Stimulated activated CD4-positive, alpha-beta T cell treated with anti-CD3 and anti-CD28 coated beads, Interleukin-15, amount 100 ng/mL, for 1 hour (primary cell): ENCODE measurements at regions not wholly inside any gene's neighbourhood (a gene's known extent, or its start where the extent isn't known, plus 50 kb on each side); places are given as distances from the start of the nearest gene placed in this dataset.
"Not testable (repeated sequence)": the region's sequence is repeated elsewhere in the genome, so short reads cannot be mapped to it uniquely, and the experiment has no call there.

Experiments
- DNase-seq, 2 donors: peaks; one replicate each; pipeline ENCODE4 v3.0.0-alpha.2; 2020; ENCODE audit warnings: low read depth in 1 of 2, low spot score in 1 of 2

DNA sequence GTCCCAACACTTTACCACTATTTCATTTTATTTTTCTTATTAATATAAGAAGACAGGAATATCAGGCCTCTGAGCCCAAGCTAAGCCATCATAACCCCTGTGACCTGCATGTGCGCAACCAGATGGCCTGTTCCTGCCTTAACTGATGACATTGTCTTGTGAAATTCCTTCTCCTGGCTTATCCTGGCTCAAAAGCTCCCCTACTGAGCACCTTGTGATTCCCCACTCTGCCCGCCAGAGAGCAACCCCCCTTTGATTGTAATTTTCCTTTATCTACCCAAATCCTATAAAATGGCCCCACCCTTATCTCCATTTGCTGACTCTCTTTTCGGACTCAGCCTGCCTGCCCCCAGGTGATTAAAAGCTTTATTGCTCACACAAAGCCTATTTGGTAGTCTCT is 382.8 kb upstream of the HS3ST1 start:
- not testable (repeated sequence) for DNase-seq

DNA sequence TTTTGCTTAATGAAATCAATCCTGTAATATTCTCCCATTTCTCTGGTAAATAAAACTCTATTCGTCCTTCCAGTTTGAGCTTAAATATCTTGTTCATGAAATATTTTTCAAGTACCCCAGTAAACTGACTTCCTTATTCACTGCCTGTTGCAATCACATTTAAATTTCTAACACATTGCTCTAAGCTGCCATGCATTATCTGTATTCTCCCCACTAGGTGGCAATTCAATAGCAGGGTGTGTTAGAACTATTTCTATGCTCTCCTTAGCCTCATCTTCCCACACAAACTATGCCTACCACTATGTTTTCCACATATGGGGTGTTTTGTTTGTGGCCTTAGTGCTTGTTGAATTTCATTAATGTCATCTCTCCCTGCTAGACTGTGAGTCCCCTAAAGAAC is 377.1 kb upstream of the HS3ST1 start:
- DNase-seq = no peak

DNA sequence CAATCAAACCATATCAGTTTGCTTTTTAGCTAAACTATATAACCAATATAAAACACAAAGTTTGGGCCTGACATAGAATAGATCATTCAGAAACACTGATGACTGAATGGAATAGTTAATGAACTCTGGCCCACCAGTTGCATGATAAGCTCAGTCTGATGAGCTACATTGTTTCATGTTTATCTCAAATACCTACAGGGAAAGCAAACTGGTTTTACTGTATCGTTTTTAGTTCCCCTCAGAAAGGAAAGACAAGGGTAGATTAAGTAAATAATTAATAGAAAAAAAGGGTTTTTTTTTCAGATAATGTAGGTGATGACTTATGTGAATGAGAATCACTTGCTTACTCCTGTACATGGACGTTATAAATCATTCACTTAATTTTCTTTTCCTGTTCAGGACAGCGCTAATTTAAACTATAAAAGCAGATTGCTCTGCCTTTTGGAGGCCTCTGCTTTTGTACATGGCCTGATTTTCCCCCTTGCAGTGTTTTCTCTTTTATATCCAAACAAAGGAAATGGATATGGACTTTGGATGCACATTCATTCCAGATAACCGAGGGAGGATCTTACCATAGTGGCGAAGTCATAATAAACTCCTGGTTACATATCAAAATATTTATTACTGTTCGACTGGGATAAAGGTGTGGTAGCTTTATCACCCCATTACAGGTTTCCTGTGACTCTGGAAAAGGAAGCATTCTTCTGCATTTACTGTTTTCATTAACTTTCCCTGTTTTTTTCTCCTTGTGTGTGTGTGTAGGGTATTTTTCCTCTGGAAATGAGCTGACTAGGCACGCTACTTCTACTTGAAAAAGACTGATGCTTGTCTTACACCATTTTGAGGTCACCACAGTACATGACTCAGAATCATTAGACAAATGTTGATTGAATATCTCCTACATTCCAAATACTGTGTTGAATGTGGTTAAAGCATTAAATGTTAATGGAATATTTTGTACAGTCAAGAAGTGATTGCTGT is 373.1 kb upstream of the HS3ST1 start:
- no peak for DNase-seq

DNA sequence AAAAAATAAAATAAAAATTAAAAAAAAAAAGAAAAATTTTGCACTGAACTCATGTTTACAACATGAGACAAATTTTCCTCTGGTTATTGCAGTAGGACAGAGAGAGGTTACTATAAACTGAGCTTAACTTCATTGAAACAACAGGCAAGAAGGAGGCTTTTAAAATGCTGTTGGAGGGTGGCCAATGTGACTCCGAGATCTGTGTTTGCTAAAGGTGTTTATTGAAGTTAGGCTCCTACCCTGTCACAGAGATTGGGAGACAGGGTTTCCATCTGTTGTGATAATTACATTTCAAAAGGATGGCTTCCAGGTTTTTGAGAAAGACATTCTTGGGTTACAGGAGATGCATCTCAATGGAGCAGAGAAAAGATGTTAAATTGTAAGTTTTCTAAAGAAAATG is 370.5 kb upstream of the HS3ST1 start:
- no peak for DNase-seq

DNA sequence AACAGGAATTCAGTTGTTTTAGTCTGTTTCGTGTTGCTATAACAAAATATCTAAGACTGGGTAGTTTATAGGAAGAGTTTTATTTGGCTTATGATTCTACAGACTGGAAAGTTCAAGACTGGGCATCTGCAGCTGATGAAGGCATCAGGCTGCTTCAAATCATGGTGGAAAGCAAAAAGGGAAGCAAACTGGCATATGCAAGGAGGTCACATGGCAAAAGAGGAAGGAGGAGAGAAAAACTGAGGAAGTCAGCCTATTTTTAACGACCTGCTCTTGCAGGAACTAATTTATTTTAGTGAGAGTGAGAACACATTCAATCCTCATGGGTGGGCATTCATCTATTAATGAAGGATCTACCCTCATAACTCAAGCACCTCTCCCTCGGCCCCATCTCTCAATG is 363.1 kb upstream of the HS3ST1 start:
- no peak for DNase-seq

DNA sequence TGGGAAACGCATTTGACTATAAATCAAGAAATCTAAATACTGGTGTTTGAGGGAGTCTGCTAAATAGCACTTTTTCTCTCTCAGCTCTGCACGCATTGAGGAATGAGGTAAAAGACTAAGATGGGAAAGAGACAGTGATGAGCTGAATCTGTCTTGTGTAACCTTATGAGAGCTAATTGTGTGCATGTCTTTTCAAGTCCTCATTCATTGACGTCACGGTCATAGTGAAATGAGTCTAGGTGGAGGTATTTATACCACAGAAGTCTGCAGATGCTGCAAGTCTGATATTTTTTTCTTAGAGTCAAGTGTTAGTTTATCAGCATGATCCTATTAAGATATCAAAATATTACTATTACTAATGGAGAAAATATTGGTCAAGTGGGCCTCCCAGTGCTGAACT is 361.5 kb upstream of the HS3ST1 start:
- DNase-seq = no peak

DNA sequence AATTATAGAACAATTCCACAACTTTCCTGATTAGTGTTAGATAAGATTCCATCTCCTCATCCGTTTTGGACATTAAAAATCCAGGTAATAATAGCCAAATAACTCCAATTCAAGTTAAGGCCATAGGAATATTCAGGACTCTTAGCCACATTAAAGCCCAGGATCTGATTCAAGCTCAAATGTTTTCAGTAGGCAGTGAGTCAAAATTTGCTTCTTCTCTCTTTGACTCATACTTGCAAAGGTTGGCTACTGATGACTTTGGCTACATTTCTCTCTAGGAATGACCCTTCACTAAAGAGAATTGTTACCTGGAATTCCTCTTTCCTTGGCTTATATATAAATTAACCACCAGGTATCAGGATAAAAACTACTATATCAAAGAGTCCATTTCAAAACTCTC is 354.9 kb upstream of the HS3ST1 start:
- DNase-seq = no peak

DNA sequence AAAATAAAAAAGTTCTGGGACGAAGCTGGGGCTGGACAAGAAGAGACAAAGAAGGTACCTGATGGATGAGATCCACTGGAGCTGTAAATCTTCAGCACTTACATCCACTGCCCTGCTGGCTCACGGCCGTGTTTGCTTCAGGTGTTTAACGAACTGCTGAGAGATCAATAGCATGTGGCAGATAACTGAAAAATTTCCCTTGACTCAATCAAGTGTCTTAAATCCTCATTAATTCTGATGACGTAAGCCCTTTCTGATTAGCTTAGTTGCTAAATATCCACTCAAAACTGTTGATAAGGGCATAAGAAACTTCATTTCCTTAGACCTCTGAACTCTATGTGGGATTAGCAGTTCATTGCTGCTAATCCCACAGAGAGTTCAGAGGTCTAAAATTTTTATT is 354.2 kb upstream of the HS3ST1 start:
- DNase-seq = no peak

DNA sequence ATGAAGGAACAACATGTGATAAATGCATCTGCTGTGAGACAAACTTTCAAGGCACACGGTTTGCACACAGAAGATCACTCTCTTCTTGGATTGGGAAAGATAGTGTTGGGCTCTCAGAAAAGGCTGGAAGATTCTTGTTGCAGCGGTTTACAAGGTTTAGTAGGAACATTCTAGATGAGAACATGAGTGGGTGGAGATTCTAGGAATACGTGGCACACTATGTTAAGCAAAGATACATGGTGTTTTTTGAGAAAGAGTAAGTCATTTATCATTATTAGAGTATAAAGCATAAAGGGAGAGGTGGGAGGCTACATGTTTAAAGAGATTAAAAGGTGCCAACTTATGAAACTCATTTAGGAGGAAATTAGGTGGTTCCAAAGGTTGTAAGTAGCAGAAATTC is 348.8 kb upstream of the HS3ST1 start:
- DNase-seq = no peak

DNA sequence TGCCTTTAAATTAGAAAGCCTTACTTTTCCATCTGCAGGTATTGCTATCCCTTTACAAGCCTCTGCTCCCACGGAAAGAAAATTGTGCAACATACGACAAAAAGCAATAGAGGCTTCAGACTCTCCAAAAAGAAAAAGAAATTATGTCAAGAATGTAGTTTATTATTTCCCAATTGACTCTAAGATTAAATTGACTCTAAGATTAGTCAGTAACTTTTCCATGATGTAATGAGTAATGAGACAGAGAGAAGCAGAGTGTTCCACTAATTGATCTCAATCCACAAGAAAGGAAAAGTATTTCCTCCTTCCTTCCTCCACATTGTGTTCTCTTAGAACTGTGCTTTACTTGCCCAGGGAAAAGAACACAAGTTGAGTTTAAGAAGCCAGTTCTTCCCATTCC is 345.7 kb upstream of the HS3ST1 start:
- DNase-seq = no peak

DNA sequence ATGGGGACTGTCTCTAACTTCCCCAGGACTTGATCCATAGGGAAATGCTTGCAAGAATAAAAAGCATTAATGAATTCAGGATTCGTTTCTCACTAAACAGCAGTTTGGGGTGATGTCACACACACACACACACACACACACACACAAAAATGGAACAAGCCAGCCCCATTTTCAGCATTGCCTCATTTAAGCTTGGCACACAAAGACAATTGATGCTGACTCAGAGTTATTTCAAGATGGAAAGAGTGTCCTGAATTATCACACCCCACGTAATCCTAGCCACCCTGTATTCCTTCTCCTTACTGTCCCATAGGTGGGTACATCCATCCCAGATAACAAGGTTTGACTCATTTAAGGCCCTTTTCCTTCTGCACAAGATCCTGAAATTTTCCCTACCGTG is 345.1 kb upstream of the HS3ST1 start:
- no peak for DNase-seq

DNA sequence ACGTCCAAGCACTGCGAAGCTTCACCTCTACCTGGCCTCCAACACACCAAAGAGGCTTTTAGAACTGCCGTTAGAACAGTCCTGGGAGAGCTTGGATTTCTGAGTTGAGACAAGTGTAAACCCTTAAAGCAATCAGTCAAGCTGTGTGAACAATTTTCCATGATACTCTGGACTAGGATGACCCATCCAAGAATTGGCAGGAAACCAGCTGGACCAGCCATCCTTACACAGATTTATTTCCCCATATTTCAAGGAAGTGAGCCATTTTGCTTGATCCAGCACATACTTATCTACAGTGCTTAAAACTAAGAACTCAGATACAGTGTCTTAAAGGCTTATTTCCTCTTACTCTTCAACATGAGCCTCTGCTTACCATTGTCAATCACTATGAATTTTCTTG is 340.7 kb upstream of the HS3ST1 start:
- no peak for DNase-seq

DNA sequence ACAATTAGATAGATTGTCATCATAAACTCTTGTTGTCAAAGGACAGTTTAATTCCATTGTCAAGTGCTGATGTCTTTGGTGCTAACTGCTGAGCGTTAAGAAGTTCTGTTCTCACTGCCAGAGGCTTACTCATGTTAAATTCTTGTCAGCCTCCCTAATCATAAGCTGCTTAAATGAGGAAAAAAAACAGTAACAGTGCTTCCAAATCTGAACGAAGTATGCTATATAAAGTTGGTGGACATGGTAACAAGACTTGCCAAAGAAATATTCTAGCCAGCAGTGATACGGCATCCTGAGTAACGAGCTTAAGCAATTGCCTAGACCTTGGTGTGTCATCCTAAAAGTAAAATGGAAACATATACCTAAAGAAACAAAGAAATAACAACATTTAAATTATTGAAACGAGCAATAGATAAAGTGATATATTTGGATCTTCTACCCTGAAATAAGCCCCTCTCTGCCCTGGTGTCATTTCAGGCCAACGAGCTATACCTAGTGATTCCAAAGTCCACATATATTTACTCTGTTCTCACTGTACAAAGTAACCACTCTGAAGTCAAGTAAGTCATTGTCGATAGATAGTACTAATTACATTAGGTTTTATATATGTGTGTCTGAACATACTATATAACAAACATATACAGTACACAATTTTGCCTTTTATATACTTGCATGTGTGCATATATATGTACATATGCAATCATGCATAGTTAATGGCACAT is 339.7 kb upstream of the HS3ST1 start:
- no peak for DNase-seq

DNA sequence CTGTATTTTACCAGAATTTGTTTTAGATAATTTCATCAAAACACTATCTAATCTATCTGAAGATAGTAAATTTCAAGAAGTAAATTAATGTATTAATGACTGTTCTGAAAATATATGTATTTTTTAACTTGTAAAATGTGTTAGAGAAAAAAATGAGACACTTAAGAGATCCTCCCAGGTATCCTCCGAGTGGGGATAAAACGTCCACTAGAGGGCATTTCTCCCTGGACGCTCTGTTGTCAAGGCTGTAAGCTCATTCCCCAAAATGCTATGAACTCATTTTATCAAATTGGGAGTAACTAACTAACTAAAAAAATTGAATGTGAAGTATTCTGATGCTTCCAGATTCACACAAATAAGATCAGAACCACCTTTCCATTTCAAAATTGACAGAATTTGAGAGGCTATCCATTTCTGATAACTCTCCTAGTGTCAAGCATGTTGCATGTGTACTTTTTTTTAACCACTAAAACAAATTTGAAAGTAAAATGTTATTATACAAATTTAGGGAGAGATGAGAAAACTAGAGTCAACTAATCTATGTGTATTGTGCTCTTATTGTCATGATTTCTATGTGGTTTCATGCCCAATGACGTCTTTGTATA is 337.3 kb upstream of the HS3ST1 start:
- no peak for DNase-seq

DNA sequence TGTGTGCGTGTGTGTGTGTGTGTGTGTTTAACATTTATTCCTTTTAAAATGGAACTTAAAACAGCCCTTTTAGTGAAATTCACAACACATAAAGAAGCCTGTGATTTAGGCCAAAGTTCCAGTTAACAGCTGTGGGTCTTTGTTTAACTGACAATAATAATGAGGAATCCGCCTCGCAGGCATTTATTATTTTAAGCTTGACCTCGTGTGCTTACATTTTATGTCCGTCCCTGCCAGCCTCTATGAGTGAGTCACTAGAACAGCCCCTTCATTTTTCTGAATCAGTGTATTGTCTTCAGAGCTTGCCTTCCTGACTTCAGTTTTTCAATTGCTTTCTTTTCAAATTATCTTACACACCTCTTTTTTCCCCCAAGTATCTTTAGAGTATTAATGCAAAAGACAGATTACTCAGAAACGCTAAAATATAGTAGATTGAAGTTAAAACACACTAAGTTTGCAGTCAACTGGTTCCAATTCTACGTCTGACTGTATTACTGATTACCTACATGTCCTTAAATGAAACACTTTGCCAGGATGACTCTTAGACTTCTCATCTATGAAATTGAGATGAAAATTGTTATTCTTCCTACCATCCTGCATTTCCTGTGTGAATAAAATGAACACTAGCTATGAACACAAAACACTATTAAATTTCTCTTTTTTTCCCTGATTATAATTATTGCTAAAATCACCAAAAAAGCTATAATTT is 319.6 kb upstream of the HS3ST1 start:
- DNase-seq = no peak

DNA sequence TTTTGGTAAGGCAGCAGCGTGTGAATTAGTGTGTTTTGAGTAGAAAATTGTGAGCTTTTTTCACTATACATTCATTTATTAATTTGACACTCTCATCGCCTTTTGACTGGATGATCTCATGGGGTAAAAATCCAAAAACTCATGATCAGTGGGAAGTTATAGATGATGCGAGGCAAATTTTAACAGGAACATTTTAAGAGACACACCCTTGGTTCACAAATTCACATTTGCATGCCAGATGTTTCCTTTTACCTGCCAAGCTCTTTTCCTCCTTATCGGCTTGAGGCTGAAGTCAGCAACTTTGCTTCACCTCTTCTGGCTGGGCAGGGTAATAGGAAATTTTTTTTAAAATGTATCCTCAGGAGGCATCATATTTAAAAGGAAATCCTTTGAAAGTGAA is 318.0 kb upstream of the HS3ST1 start:
- DNase-seq = no peak

DNA sequence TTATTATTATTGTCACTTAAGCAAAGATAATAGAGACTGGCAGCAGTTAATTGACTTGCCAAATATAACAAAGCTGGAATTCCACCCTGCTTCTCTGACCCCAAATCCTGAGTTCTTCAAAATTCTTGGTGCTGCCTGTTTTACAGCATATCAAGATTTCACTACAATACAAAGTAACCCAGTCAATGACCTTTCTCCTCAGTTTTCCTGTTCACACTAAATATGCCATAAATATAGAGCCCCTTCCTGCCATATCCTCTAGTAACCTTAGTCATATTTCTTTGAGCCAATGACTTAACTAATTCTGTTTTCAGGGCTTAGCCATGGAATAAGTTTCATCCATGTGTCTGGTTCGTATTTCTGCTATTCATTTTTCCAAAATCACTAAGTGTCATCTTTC is 315.3 kb upstream of the HS3ST1 start:
- no peak for DNase-seq

DNA sequence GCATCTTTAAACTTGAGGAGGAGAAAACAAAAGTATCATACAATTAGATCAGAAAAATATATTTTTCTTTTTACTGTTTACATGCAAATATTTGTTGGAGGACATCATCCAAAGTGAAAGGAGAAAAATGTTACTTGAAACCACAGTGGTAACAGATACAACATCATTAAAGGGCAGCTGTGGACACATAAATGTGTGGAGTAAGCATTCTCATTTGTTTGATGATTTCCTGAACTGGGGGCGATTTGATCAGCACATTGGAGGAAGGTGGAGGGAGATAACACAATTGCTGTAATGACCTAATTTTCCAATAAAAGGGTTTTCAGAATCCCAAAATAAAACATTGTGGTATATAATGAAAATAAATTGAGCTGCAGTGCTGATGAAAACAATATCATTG is 314.5 kb upstream of the HS3ST1 start:
- no peak for DNase-seq

DNA sequence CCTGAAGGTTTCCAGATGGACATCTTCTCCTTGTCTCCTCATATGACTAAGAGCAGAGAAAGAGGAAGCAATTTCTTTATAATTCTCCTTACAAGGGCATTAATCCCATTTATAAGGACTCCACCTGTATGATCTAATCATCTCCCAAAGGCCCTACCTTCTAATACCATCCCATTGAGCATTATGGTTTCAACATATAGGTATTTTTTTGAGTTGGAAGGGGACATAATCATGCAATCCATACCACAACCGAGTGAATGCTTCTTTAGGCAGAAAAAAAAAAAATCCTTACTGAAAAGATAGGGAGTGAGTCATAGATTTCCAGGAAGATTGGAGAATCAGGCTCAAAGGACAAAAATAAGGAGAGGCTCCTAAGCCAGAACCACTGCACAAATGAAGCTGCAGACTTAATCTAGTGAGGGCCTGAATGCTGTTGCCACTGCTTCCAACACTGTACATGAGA is 312.5 kb upstream of the HS3ST1 start:
- DNase-seq = no peak

DNA sequence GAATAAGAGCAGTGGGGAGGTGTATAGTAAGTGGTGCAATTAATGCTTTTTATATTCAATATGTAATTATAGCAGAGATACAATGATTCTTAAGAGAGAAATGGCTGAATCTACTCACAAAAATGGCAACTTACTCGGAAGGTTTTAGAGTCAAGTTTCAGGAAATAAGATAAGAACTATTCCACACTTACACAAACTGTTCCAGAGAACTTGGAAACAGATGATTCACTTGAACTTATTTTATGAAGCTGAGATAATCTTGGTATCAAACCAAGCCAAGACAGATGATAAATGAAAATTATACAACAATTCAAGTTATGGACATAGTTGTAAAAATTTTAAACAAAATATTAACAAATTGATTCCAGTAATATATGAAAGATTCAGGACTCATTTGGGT is 311.3 kb upstream of the HS3ST1 start:
- no peak for DNase-seq

DNA sequence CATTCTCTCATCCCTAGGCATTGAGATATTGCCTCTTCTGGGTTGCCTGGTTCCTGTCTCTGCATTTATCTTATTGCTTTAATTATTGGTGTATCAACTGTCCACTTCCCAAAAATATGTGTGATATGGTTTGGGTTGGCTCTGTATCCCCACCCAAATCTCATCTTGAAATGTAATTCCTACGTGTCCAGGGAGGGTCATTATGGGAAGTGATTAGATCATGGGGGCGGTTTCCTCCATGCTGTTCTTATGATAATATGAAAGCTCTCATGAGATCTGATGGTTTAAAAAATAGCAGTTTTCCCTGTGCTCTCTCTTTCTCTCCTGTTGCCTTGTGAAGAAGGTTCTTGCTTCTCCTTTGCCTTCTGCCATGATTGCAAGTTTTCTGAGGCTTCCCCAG is 308.3 kb upstream of the HS3ST1 start:
- DNase-seq = no peak
